ENCODE measurements at regions not wholly inside any gene's neighbourhood (a gene's known extent, or its start where the extent isn't known, plus 50 kb on each side); places are given as distances from the start of the nearest gene placed in this dataset.

DNA sequence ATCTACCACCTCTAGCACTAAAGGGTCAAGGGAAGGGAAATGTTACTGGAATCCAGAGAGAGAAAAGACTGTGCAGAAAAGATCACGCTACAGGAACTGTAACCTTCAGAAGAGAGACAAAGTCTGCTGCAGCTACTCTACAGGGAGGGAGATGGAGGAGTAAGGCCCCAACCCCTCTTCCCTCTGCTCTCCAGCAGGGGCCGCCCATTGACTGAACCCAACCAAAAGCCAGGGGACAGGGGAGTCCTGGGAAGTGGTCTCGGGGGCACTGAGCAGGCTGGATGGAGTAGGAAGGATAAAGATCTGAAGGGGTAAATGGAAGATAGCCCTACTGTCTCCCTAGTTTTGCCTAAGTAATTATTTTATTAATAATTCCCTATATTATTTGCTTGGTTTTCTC is 72.8 kb upstream of the NR5A2 start:
- no peak for FAIRE-seq

GRCh38 chr1:199955235-199955634 is 72.3 kb upstream of the NR5A2 start:
- no peak for FAIRE-seq

GRCh38 chr1:199956005-199956404 is 71.5 kb upstream of the NR5A2 start:
- no peak for FAIRE-seq

DNA sequence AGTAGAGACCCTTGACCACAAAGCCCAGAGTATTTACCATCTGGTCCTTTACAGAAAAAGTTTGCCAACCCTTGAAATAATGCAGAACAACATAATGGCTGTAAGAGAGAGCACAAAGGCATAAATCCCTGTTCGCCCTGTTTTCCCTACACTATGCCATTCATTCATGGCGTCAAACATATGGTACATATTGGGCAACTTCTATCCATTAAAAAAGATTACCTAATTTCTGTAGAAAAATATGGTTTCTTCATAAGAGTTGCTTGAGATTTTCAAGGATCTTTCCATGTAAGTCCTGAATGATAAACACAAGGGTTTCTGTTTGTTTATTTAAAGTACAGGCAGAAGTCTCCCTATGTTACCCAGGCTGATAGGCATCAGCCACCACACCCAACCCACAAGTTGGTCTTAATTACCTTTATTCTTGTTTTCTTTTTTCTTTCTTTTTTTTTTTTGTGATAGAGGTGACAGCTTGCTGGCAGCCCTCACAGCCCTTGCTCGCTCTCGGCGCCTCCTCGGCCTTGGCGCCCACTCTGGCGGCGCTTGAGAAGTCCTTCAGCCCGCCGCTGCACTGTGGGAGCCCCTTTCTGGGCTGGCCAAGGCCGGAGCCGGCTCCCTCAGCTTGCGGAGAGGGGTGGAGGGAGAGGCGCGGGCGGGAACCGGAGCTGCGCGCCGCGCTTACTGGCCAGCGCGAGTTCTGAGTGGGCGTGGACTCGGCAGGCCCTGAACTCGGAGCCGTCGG is 68.3 kb upstream of the NR5A2 start:
- no peak for FAIRE-seq

- FAIRE-seq: no peak
These were observed 67.8 kb upstream of the NR5A2 start for GRCh38 chr1:199959775-199960110.

DNA sequence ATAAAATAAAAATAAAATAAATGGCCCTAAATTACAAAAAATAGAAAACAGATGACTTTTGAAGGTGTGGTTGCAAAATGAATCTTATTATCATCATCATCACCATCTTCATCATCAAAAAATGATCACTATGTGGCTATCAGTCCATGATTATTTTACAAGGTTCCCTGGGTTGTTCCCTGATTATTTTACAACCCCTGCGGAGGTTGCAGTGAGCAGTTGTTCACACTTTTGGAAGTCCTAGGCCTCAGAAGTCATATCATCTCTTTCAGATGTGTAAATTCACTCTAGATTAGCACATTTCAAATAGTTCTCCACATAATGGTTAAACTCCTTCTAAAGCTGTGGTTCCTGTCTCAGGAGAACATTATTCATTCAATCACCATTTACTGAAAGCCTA is 57.4 kb upstream of the NR5A2 start:
- FAIRE-seq: no peak

- no peak for FAIRE-seq
These were observed 50.9 kb upstream of the NR5A2 start for GRCh38 chr1:199976496-199977144.
